SKM-1 treated with dmso at 0.1 percent for 144 hours (cell line): ENCODE measurements at regions not wholly inside any gene's neighbourhood (a gene's known extent, or its start where the extent isn't known, plus 50 kb on each side); places are given as distances from the start of the nearest gene placed in this dataset.

Source experiments
- DNase-seq: peaks from one replicate; lab custom pipeline; 2025; ENCODE audit not compliant: unreplicated experiment; lab: John Stamatoyannopoulos, UW

DNA sequence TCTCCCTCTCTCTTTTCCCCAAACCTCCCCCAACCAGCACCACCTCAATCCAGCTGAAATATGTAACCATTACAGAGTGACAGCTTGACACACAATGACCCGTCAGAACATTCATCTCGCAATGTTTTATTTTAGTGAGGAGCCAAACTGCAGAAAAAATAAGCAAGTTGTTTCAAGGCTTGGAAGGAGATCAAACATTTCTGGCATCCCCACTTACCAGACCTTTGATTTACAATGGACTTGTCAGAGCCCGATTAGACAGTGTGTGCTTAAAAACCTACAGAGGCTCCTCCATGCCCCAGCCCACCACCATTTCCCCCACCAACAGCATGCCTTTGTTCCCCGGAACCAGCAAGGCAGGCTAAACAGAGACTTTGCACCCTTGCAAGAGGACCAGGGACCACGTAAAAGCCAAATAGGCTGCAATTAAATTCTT is 382.8 kb upstream of the ZNF507 start:
- DNase-seq, result no peak

DNA sequence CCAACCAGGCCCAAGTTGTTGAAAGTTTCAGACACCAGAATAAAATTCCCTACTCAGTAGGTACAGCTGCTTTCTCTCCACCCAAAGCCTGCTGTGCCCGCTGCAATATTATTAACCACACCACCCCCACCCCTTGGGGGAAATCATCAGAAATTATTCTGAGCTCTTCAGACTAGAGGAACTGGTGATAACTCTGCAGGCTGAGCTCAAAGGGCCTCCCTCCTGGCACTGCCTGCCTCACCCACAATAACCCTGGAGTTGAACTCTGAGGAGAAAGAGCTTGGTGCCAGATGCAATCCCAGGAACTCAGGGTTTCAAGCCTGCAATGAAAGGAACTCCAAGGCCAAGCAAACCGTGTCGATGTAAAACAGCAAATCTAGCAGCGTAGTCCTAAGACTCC is 381.7 kb upstream of the ZNF507 start:
- DNase-seq, result no peak

DNA sequence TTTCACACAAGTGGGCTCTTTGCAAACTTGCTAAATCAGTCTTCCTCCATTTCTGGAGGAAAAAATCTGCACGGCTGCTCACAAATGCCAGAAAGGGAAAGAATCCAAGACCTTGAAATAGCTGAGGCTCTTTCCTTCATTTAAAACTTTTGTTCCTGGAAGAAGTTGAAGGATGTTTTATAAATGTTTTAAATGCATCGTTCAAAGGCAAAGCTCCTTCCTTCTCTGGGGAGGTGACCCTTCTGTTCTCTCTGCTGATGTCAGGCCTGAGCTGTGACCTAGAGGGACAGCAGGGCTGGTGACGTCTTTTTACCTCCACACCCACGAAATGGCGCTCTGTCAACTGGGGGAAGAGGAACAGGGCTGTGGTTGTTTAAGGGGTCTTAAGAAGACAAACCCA is 376.4 kb upstream of the ZNF507 start:
- no peak for DNase-seq

DNA sequence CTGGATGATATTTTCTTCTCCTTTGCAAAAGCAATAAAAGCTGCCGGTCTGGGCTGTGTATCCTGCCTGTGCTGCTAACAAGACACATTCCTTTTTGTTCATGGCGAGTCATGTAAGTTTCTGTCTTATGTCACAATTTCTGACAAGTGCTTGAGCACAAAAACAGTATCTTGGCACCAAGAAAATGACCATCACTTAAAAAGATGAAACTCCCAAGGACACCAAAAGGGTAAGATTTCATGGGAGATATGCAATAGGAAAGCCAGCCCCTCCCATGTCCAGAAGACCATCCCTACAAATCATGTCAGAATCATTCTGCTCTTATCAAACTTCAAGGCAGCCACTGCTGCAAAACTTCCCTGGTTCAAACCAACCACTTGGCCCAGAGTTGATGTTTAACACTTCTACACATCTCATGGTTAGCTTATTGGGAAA is 375.4 kb upstream of the ZNF507 start:
- no peak for DNase-seq

DNA sequence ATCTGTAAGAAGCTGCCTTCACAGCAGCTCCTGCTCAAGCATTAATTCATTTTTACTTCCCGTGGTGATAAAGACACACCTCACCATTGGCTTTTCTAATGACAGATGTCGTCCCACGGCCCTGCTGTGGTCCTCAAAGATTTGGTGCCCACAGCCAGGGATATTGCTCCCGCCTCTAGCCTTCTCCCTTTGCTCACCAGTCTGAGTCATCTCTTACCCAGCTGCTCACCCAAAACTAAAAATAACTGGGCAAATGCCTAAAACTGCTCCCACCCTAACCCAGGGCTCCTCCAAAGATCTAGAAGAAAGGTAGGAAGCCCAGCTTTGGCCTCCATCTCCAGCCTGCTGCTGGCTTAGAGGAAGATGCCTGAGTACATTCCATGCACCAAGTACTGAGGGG is 371.1 kb upstream of the ZNF507 start:
- DNase-seq, result no peak

DNA sequence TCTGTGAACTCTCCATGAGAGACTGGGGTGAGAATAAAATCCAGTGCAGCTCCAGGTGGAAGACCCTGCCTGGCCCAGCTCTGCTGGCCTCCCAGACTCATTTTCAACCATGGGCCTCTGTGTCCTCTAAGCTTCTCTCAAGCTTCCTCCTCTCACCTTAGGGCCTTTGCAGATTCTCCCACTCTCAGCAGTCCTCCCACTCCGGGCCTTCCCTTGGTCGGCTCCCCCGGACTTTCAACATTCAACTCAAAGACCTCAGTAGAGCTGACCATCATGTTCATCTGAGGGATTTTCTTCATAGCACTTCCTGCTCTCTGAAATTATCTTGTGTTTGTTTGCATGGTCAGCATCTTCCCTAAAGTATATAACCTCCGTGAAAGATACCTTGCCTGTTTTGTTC is 370.5 kb upstream of the ZNF507 start:
- no peak for DNase-seq

DNA sequence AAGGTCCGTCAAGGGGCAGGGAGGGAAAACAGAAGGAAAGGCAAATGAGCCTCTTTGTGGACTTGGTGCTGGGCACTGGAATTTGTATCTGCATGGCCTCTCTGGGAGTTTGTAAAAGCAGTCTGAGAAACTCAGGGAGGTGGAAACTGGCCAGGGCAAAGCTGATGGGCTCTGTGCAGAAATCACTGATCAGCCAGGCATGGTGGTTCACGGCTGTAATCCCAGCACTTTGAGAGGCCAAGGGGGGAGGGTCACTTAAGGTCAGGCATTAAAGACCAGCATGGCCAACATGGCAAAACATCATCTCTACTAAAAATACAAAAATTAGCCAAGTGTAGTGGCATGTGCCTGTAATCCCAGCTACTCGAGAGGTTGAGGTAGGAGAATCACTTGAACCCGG is 369.9 kb upstream of the ZNF507 start:
- no peak for DNase-seq

DNA sequence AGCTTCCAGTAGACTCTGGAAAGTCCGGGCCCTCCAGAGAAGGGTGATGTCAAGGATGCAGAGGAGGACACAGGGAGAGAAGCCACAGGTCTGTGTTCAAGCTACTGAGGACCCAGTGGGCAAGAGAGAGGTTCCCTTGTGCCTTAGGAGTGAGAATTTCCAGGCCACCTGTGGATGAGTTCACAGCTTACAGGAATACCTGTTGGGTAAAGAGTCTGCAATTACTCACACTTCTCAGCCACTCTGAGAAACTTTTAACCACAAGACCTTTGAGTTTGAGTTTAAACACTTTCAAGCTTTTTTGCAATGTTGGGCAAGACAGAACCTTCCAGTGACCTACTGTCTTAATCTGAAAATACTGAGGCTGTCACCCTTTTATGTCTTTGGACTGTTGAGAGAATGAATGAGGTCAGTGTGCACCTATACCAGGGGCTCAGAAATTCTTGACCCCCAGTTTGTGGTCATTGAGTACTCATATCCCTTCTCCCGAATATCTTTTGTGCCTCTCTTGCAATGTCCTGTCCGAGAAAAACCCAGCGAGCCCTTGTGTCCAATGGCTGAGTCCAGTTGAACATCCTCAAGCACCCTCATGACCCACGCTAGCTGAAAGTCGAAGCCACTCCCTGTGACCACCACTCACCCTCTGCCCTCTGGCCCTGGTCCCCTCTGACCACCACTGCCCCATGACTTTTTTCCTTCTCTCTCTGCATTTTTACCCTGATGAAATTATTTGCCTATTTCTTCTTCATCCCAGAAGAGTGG is 368.5 kb upstream of the ZNF507 start:
- DNase-seq, result no peak

DNA sequence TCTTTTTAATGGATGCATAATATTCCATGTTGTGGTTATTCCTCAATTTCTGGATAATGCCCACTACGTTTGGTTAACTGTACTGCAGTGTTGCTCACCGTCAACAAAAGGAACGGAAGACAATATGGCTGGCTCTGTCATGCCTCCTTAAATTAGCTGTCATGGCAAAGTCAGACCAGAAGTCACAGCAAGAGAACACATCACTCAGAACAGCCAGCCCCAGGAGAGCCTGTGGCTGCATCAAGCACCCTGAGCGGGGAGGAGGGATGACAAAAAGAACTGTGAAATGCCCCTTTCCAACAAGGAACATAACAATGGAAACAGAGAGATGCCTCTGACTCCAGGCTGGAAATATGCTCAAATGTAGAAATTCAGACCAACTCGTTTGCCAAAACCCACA is 366.0 kb upstream of the ZNF507 start:
- DNase-seq, result no peak

DNA sequence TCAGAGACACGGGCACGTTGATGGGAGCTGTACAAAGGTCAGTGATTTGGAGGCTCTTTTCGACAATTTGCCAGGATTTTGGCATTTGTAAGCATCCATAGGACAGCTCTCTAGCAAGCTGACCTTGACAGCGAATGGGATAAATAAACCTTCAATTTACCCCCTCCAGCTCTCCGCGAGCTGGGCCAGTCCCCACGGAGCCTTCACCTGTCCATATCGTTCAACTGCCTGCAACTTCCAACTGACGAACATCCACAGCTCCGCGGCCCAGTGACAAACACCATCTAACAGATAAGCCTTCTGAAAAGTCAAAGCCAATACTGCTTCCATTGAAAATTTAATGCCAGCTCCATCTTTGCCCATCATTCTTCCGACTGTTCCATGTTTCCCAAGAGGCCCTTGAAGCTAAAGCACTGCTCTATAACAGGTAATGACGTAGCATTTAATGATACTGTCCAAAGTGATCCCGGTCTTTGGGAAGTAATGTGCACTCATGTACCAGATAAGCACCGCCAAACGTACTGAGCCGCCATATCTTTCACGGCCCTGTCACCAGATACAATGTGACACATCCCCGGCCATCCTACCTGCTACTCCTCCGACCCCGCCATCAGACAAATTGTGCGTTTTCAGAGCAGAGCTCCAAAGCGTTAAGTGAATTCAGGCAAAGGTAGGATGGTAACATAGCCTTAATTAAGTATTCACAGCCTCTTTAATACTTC is 365.3 kb upstream of the ZNF507 start:
- DNase-seq, result no peak

DNA sequence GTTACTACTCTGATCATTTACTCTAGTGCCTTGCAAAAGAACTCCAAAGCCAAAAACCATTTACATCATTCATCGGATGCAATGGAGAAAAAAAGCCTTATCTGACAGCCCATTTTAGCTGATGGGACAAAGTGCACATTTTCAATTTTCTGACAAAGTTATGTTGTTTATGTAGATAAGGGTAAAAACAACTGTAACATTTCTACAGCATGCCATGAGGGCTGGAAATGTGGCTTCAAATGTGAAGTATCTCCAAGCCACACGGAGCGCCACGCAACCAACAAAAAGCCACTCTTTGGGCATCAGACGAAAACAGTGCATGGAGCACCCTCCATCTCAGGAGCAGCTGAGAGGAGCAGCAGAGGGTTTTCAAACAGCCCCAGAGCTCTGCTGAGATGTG is 364.6 kb upstream of the ZNF507 start:
- DNase-seq, result no peak

DNA sequence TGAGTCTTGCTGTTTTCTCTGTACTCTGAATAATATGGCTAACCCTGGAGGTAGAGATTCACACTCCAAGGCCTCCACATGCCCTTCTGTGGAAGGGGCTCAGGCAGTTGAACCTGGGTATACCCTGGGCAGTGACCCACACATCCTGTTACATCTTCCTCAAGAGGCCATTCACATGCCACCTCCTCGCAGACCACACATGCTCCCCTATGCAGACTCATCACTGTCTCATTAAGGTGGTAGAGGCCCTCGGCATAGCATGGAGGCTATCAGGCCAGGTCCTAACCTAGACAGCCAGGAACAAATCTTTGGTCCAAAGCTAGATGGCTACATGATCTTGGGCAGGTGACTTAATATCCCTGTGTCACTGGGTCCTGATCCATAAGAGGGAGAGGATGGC is 363.9 kb upstream of the ZNF507 start:
- DNase-seq, result no peak

DNA sequence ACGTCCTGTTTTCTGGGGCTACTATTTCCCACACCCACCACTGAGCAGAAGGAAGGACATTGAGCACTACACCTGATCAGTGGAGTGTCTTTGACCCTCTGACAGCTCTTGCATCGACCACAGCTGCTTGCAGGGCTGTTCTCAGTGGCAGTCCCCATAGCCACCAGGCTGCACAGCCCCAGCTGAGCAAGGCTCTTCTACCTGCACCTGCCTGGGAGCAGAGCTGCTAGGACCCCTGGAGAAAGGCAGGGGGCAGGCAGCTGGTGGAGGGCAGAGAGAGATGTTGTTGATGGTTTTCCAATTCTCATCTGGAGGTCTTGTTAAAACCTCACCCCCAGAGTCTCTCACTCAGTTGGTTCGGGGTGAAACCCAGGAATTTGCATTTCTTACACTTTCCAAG is 361.8 kb upstream of the ZNF507 start:
- DNase-seq, result no peak

DNA sequence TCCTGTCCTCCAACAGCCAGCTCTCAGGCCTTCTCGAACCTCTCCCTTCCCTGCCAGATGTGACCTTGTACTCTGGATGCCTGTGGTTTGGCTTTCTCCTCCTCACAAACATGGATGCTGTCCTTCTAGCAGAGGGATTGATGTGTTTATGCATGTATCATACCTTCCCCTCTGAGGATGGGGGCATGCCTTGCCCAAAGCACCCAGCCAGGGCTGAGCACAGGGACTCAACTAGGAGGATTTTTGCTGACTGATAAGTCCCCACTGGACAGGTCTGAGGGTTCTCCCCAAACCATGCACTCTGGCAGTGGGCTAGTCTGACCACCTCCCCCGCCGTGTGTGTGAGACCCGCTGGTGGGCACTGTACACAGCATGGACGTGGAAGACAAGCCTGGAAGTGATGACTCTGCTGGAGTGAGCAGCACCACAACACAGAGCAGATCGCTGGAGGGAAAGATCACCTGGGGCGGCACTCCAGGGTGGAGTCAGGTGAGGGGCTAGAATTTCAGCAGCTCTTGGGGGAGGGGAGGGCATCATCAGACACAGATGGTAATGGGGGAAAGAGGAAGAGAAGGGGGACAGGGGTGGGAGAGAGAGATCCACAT is 360.3 kb upstream of the ZNF507 start:
- no peak for DNase-seq

DNA sequence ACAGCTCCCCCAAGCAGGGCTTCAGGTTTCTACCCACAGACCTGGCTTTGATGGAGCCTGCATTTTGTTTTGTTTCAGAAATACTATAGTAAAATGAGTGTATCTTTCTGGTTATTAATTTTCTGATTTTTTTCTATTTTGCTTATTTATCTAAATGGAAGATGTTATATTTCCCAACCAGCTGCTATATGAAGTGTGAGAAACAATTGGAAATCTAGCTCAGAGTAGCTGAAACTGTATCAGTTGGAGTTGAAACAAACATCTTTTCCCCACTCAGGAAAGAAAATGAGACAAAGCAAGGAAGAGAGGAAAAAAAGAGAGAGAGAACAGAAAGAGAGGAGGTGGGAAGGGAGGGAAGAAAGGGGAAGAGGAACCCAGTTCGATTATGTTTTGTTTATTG is 358.5 kb upstream of the ZNF507 start:
- DNase-seq, result no peak

DNA sequence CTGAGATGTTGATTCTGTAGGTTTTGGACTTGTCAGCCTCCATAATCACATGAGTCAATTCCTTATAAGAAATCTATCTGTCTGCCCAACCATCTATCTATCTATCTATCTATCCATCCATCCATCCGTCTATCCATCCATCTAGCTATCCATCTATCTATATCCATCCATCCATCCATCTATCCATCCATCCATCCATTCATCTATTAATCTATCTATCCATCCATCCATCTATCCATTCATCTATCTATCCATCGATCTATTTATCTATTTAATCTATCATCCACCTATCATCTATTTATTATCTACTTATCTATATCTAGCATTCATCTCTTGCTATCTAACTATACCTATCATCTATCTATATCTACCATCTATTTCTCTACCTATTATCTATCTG is 357.2 kb upstream of the ZNF507 start:
- no peak for DNase-seq

DNA sequence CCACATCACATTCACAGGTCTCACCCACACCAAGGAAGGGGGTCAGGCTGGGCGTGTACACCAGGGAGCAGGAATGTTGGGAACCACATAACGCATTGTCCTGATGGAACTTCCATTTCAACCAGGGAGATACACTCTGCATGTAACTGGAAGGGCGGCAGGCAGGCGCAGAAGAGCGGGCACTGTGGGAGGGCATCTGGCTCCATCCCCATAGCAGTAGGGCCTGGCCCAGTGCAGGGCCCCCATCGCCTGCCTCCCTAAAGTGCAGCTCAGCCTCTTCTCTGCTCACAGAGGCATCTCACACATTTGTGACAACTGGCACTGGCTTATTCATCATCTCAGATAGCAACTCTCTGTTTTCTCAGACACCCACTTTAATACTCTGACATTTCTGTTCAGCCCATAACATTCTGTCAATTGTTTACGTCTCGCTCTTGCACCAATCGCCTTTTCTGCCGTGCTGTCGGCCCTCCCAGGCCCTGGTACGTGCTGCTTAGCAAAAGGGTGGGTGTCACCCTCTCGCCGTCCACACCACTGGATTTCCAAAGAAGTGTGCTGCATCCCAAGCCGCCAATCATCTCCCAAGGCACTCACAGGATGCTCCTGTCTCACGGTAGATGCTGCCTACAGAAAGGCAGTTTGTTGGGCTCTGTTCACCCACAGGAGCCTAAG is 353.3 kb upstream of the ZNF507 start:
- DNase-seq, result no peak

DNA sequence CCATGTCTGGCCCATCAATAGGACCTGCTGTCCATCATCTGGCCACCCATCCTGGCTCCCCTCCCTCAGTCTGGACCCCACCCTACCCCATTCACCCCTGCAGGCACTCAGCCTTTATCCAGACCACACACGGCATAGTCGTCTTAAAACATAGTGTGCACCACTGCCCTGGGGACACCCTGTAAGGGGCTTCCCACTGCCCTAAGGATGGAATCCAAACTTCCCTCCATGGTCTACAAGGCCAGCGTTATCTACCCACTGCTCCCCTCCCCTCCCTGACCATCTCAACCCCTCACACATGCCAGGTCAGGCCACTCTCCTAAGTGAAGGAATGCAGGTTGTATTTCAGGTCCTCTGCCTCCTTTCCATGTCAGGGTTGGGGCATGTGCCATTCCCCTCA is 352.7 kb upstream of the ZNF507 start:
- DNase-seq, result no peak

DNA sequence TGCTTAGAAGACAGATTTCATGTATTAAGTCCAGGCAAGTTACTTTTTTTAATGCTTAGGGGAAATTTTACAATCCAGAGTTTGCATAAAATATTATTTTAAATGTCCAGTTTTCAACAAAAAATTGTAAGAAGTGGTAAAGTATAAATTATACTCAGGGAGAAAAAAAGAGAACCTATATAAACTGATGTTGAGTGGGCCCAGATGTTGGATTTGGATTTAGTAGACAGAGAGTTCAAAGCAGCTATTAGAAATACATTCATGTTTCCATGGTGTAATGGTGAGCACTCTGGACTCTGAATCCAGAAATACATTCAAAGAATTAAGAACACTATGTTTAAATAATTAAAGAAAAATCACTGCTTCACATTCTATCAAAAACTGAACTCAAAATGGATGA is 349.9 kb upstream of the ZNF507 start:
- no peak for DNase-seq

DNA sequence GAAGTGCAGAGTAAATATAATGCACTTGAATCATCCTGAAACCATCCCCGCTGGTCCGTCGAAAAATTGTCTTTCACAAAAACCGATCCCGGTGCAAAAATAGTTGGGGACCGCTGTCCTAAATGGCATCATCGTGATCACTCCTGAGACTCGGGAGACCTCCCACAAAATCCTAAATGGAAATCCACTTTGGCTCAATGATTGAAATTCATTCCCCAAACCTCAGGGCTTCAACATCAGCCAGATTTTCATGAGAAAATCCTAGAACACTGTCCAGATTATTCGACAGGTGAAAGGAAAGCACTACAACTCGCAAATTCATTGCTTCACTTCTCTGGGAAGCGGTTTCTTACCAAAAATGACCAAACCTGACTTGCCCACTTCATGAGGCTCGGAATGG is 335.3 kb upstream of the ZNF507 start:
- DNase-seq, result no peak

DNA sequence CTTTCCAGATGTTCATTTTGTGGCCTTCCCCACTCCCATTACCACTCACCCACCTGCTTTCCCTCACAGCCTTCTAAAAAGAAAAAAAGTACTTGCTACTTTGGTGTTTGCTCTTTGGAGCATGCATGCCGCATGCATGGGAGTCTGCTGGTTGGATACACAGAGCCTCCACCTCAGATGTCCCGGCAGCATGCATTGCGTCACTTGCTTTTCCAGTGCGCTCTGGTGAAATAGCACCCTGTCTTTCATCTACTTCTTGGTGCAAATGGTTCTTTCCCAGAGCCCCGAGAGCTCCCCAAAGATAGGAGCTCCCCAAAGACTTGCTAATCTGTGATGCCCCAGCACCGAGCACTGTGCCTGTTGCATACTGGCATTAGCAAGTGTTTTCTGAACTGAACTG is 333.2 kb upstream of the ZNF507 start:
- DNase-seq, result no peak
